Neural crest cell (in vitro differentiated cells): ENCODE measurements at regions not wholly inside any gene's neighbourhood (a gene's known extent, or its start where the extent isn't known, plus 50 kb on each side); places are given as distances from the start of the nearest gene placed in this dataset.

ENCODE experiments used
- DNase-seq: peaks from one replicate; pipeline ENCODE4 v3.0.0; 2021; ENCODE audit warnings: low read depth, mixed read lengths, low spot score
- H3K27ac Mint-ChIP-seq: one replicate; pipeline ENCODE4 v1.8.0; 2021; ENCODE audit warnings: mild to moderate bottlenecking, mixed read lengths; ENCODE audit not compliant: unreplicated experiment
- H3K27me3 Mint-ChIP-seq: 2 replicates; pipeline ENCODE4 v1.8.0; 2021; ENCODE audit warnings: low read depth, mild to moderate bottlenecking, mixed read lengths
- H3K36me3 Mint-ChIP-seq: 2 replicates; pipeline ENCODE4 v1.8.0; 2021; ENCODE audit warnings: low read depth, mild to moderate bottlenecking, mixed read lengths
- H3K4me1 Mint-ChIP-seq: 2 replicates; pipeline ENCODE4 v1.8.0; 2021; ENCODE audit warnings: mixed read lengths
- H3K4me3 Mint-ChIP-seq: one replicate; pipeline ENCODE4 v1.8.0; 2021; ENCODE audit warnings: mild to moderate bottlenecking, mixed read lengths
- H3K9me3 Mint-ChIP-seq: 2 replicates; pipeline ENCODE4 v1.8.0; 2021; ENCODE audit warnings: mixed read lengths
- TF ChIP-seq, protein P1 (sequence below): fragments of 200-600 bp; sonication (generic); conservative IDR thresholded peaks from 2 replicates; pipeline ENCODE4 v1.5.0; 2021; ENCODE audit warnings: antibody characterized with exemption, mild to moderate bottlenecking

DNA sequence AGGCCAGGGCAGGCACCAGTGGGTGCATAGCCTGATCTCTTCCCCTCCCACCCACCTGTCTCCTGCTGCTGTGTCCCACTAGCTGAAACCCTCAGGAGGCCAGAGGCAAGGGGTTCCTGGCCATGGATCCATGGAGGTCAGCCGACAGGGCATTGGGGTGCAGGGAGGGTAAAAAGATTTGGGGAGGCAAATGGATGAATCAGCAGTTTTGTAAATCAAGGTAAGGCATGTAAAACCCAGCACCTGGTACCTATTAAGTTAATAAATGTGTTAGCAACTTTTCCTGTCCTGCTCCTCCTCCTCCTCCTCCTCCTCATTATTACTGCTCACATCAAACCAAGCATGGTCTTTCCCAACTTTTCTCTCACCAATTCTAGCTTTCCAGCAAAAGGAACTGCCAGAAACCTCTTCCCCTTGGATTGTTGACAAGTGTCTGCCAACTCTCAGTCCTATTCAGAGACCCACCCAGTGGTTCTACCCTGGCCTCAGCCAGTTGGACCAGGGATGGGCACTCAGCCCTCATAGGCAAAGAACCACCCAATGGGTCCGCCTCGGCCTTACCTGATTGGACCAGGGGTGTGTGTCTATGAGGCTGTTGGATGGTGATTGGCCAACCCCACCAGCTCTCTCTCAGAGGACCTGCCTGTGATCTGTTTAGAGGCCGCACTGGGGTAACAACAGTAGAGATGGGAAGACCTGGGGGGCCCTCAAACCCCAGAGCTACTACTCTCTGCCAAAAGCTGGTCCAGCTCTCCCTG is 155.7 kb upstream of the GSC start:
- Mint-ChIP-seq H3K9me3 (no peaks in the 10 kb centered on the region), H3K4me3 (no peak overlapping the region), H3K4me1 (no peaks in the 10 kb centered on the region), H3K27me3 (no peaks in the 10 kb centered on the region), H3K36me3 (no peaks in the 10 kb centered on the region), H3K27ac (no peak overlapping the region)
- DNase-seq: no peak
- TF ChIP-seq, protein P1, sequence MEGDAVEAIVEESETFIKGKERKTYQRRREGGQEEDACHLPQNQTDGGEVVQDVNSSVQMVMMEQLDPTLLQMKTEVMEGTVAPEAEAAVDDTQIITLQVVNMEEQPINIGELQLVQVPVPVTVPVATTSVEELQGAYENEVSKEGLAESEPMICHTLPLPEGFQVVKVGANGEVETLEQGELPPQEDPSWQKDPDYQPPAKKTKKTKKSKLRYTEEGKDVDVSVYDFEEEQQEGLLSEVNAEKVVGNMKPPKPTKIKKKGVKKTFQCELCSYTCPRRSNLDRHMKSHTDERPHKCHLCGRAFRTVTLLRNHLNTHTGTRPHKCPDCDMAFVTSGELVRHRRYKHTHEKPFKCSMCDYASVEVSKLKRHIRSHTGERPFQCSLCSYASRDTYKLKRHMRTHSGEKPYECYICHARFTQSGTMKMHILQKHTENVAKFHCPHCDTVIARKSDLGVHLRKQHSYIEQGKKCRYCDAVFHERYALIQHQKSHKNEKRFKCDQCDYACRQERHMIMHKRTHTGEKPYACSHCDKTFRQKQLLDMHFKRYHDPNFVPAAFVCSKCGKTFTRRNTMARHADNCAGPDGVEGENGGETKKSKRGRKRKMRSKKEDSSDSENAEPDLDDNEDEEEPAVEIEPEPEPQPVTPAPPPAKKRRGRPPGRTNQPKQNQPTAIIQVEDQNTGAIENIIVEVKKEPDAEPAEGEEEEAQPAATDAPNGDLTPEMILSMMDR: no peak

DNA sequence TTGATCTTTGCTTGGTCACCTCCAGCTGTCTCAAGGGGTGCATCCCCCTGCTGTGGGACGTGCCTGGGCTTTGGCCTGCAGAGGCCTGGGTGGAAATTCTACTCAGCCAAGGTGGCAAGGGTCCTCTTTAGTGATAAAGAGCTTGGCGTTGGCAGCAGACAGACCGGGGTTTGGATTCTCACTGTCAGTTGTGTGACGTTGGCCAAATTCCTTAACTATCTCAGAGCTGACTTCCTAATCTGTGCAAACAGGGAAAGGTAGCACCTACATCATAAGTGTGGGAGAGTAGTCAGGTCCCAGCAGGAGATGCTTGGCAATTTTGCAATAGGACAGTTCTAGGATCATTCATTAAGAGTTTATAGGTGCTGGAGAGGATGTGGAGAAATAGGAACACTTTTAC is 154.3 kb upstream of the GSC start:
- no peak overlapping the region for H3K27ac Mint-ChIP-seq
- no peak for DNase-seq
- no peaks in the 10 kb centered on the region for H3K4me1 Mint-ChIP-seq
- TF ChIP-seq, protein P1: no peak
- H3K9me3 Mint-ChIP-seq: no peaks in the 10 kb centered on the region
- no peak overlapping the region for H3K4me3 Mint-ChIP-seq
- no peaks in the 10 kb centered on the region for H3K36me3 Mint-ChIP-seq
- no peaks in the 10 kb centered on the region for H3K27me3 Mint-ChIP-seq

DNA sequence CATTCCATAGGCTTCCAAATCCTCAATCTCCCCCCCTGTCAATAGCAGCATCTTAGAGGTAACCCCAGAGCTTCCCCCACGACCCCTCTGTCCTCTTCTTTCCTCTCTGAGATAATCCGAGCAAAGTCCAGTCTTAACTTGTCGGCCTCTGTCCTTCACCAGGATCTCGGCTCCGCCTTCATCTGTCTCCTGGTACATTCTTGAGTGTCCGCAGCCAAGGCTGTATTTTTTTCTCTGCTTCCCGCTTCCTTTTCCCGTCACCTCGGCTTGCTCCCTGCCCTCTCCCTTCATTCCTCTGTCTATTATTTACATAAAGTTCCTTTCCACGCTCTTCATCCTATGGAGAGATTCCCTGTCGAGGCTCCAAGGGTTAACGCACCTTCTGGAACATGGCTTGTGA is 153.9 kb upstream of the GSC start:
- TF ChIP-seq, protein P1: no peak
- H3K27ac Mint-ChIP-seq: no peak overlapping the region
- no peaks in the 10 kb centered on the region for H3K9me3 Mint-ChIP-seq
- no peak for DNase-seq
- no peaks in the 10 kb centered on the region for H3K27me3 Mint-ChIP-seq
- no peaks in the 10 kb centered on the region for H3K36me3 Mint-ChIP-seq
- no peaks in the 10 kb centered on the region for H3K4me1 Mint-ChIP-seq
- no peak overlapping the region for H3K4me3 Mint-ChIP-seq

DNA sequence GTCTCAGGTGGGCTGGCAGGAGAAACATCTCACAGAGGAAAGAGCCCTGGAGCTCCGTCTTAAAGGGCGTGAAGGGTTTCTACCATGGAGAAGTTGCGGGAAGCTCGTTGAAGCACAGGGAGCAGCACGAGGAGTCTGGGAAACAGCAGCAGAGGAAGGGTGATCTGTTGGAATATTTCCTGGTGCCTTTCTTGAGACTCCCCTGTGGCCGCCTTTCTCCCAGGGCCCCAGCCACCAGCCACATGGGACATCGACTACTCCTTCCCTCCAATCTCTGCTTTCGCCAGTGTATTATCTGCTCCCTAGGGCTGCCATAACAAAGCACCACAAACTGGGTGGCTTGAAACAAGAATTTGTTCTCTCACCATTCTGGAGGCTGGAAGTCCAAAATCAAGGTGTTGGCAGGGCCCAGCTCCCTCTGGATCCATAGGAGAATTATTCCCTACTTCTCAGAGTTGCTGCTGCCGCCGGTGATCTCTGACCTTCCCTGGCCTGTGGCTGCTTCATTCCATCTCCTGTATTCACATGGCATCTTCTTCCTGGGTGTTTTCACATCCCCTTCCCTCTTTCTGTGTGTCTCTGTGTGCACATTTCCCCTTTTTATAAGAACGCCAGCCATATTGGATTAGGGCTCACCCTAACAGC is 152.8 kb upstream of the GSC start:
- Mint-ChIP-seq H3K4me1 (no peaks in the 10 kb centered on the region), H3K36me3 (no peaks in the 10 kb centered on the region), H3K27me3 (no peaks in the 10 kb centered on the region), H3K27ac (no peak overlapping the region), H3K9me3 (no peaks in the 10 kb centered on the region), H3K4me3 (no peak overlapping the region)
- no peak for DNase-seq
- TF ChIP-seq, protein P1: no peak

DNA sequence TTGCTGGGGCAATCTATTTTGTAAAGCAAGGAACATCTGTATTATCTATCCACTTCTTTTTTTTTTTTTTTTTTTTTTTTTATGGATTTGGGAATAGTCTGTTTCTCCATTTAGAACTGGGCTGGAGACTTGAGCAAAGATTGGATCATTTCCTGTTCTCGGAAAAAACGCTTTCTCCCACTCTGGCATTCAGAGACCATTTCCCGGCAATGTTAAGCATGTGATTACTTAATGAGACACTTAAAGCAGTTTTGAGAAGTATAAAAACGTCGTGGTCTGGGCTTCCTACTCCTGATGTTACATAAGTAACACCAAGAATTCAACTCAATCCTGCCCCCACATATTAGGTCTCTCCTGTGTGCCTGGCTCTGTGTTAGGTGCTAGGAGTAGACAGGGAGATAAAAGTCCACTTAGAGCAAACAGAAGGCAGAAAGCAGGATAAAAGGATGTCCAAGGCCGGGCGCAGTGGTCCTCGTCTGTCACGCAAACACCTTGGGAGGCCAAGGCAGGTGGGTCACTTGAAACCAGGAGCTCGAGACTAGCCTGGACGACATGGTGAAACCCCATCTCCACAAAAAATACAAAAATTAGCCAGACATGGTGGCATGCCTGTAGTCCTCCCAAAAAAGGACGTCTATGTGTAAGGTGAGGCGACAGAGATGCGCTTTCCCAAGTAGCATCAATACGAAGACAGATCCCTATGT is 152.1 kb upstream of the GSC start:
- no peak for DNase-seq
- Mint-ChIP-seq H3K27me3 (no peaks in the 10 kb centered on the region), H3K9me3 (no peaks in the 10 kb centered on the region), H3K4me1 (no peaks in the 10 kb centered on the region), H3K27ac (no peak overlapping the region), H3K4me3 (no peak overlapping the region), H3K36me3 (no peaks in the 10 kb centered on the region)
- TF ChIP-seq, protein P1: no peak
